DOHH2 (cell line): ENCODE measurements at regions not wholly inside any gene's neighbourhood (a gene's known extent, or its start where the extent isn't known, plus 50 kb on each side); places are given as distances from the start of the nearest gene placed in this dataset.

Experiments
- EZH2phosphoT487 ChIP-seq: fragments of 200-600 bp; sonication (generic); IDR thresholded peaks from 2 replicates; pipeline ENCODE4 v1.6.1; 2017; ENCODE audit warnings: borderline replicate concordance, mild to moderate bottlenecking, antibody characterized with exemption, low read length, moderate library complexity, mixed read lengths
- TF ChIP-seq, protein P1 (sequence below): fragments of 200-600 bp; sonication (generic); IDR thresholded peaks from one replicate; pipeline ENCODE4 v1.5.1; 2014; ENCODE audit warnings: antibody characterized with exemption, mild to moderate bottlenecking, low read depth, low read length; ENCODE audit not compliant: poor library complexity, severe bottlenecking

DNA sequence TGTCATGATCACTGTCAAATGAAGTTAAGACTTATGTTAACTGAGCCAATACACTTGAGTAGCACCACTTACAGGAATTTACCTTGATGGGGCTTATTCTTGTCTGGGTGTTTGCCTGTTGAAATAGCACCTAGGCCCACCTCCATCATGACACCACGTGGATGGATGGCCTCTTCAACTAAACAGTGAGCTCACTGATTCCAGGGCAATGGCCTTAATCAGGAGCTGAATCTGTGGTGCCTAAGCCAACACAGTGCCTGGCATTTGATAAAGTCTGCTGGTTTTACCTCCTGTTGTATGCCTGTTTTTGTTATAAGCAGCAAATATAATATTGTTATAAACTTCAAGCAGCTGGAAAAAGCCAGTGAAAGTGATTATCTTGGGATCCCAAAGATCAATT lies 190.5 kb downstream of the LURAP1L start:
- TF ChIP-seq, protein P1, sequence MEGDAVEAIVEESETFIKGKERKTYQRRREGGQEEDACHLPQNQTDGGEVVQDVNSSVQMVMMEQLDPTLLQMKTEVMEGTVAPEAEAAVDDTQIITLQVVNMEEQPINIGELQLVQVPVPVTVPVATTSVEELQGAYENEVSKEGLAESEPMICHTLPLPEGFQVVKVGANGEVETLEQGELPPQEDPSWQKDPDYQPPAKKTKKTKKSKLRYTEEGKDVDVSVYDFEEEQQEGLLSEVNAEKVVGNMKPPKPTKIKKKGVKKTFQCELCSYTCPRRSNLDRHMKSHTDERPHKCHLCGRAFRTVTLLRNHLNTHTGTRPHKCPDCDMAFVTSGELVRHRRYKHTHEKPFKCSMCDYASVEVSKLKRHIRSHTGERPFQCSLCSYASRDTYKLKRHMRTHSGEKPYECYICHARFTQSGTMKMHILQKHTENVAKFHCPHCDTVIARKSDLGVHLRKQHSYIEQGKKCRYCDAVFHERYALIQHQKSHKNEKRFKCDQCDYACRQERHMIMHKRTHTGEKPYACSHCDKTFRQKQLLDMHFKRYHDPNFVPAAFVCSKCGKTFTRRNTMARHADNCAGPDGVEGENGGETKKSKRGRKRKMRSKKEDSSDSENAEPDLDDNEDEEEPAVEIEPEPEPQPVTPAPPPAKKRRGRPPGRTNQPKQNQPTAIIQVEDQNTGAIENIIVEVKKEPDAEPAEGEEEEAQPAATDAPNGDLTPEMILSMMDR = no peak
- TF ChIP-seq EZH2phosphoT487 = no peak
